Aorta (tissue), 5 donors: ENCODE measurements at regions not wholly inside any gene's neighbourhood (a gene's known extent, or its start where the extent isn't known, plus 50 kb on each side); places are given as distances from the start of the nearest gene placed in this dataset.

ENCODE experiments used
- ATAC-seq: fragments of 200-7000 bp; cut with Tn5 transposase; one replicate; pipeline ENCODE4 v1.9.1; 2022; ENCODE audit warnings: moderate library complexity; ENCODE audit not compliant: low FRiP score
- DNase-seq, 2 donors: peaks; one replicate each; pipeline ENCODE4 v3.0.0-alpha.2; 2020
- H3K27ac ChIP-seq, 2 donors: one replicate each; pipeline ENCODE4 v1.5.1; 2013; ENCODE audit warnings: low read length in 2 of 2, mild to moderate bottlenecking in 2 of 2, moderate library complexity in 2 of 2, control low read depth in 1 of 2, inconsistent platforms in 1 of 2, low read depth in 1 of 2
- H3K27me3 ChIP-seq, 2 donors: one replicate each; pipeline ENCODE4 v1.6.1; 2013; ENCODE audit warnings: control low read depth in 1 of 2, low read length in 1 of 2, mild to moderate bottlenecking in 1 of 2, moderate library complexity in 1 of 2; ENCODE audit not compliant: insufficient read depth in 2 of 2, control insufficient read depth in 1 of 2
- H3K36me3 ChIP-seq, 2 donors: one replicate each; pipeline ENCODE4 v1.6.1; 2013; ENCODE audit warnings: control low read depth in 1 of 2, low read length in 1 of 2, mild to moderate bottlenecking in 1 of 2; ENCODE audit not compliant: insufficient read depth in 2 of 2, control insufficient read depth in 1 of 2
- H3K4me1 ChIP-seq, 2 donors: one replicate each; pipeline ENCODE4 v1.6.1; 2013; ENCODE audit warnings: low read length in 2 of 2, control low read depth in 1 of 2, mild to moderate bottlenecking in 1 of 2, moderate library complexity in 1 of 2; ENCODE audit not compliant: insufficient read depth in 2 of 2, control insufficient read depth in 1 of 2
- H3K4me3 ChIP-seq, 2 donors: one replicate each; pipeline ENCODE4 v1.5.1; 2013; ENCODE audit warnings: low read length in 2 of 2, control low read depth in 1 of 2, mild to moderate bottlenecking in 1 of 2
- H3K9me3 ChIP-seq: one replicate; pipeline ENCODE4 v1.6.1; 2013; ENCODE audit warnings: mild to moderate bottlenecking, low read length; ENCODE audit not compliant: control insufficient read depth
- WGBS, 2 donors: extraction: QIAGEN DNeasy Blood & Tissue Kit; methylation state at CpG; one replicate each; pipeline ENCODE4 v1.1.7; 2013; 5-methylcytosine and 5-hydroxymethylcytosine counted together
- intact Hi-C, 2 donors: fragments of 100-400 bp; cut with DNase I; formaldehyde crosslinking; loops; one replicate each; pipeline versions ENCODE4 v1.14.2 to v1.15.0; 2022
- donor health status: healthy with polysubstance abuse.
- donor health status: Bipolar disorder and iron deficiency.
- donor health status: DM: no; HTN: no; CAD: no.
- donor health status: DM: no; HTN: no; CAD: no.
- donor health status: DM: yes; HTN: yes; CAD: no.

GRCh38 chr13:30031488-30031887 is 181.1 kb upstream of the UBL3 start:
- no peaks in the 10 kb centered on the region for H3K9me3 ChIP-seq
- DNase-seq (no peak), ATAC-seq (no peak)
- 85 to 87% methylated on average over 5 of the region's 5 CpGs for WGBS, 2 donors
- intact Hi-C loops = no loop called here
- H3K4me1 ChIP-seq = no peaks in the 10 kb centered on the region
- H3K27me3 ChIP-seq = no peaks in the 10 kb centered on the region
- no peaks in the 10 kb centered on the region for H3K36me3 ChIP-seq
- no peak overlapping the region for H3K4me3 ChIP-seq
- H3K27ac ChIP-seq = no peak overlapping the region

GRCh38 chr13:30030141-30030750 is 179.8 kb upstream of the UBL3 start:
- ATAC-seq (no peak), DNase-seq (no peak)
- Histone ChIP-seq H3K27me3 (no peaks in the 10 kb centered on the region), H3K9me3 (no peaks in the 10 kb centered on the region), H3K4me1 (no peaks in the 10 kb centered on the region), H3K27ac (no peak overlapping the region), H3K4me3 (no peak overlapping the region), H3K36me3 (no peaks in the 10 kb centered on the region)
- intact Hi-C loops = no loop called here
- 82 to 83% methylated on average over 4 of the region's 4 CpGs for WGBS, 2 donors

- no peaks in the 10 kb centered on the region for H3K4me1 ChIP-seq
- intact Hi-C loops = no loop called here
- no peaks in the 10 kb centered on the region for H3K9me3 ChIP-seq
- WGBS, 2 donors = 86 to 91% methylated on average over 6 of the region's 6 CpGs
- H3K4me3 ChIP-seq = no peak overlapping the region
- DNase-seq (no peak), ATAC-seq (no peak)
- no peaks in the 10 kb centered on the region for H3K27me3 ChIP-seq
- no peaks in the 10 kb centered on the region for H3K36me3 ChIP-seq
- no peak overlapping the region for H3K27ac ChIP-seq
These were observed 177.4 kb upstream of the UBL3 start for GRCh38 chr13:30027569-30028455.

GRCh38 chr13:30026909-30027308 is 176.5 kb upstream of the UBL3 start:
- Histone ChIP-seq H3K4me1 (no peaks in the 10 kb centered on the region), H3K27ac (no peak overlapping the region)
- WGBS, 2 donors = 93 to 96% methylated on average over 5 of the region's 5 CpGs

GRCh38 chr13:30026093-30026492 is 175.7 kb upstream of the UBL3 start:
- H3K4me1 ChIP-seq = no peaks in the 10 kb centered on the region
- H3K36me3 ChIP-seq = no peaks in the 10 kb centered on the region
- intact Hi-C loops = no loop called here
- ATAC-seq = peak; percentile 30
- no peak for DNase-seq
- no peaks in the 10 kb centered on the region for H3K9me3 ChIP-seq
- no peaks in the 10 kb centered on the region for H3K27me3 ChIP-seq
- no peak overlapping the region for H3K27ac ChIP-seq
- WGBS, 2 donors = 73 to 80% methylated on average over 5 of the region's 5 CpGs
- no peak overlapping the region for H3K4me3 ChIP-seq

More at GRCh38 chr13:30026909-30027308, 176.5 kb upstream of the UBL3 start:
- H3K27me3 ChIP-seq = no peaks in the 10 kb centered on the region
- ATAC-seq = no peak
- H3K9me3 ChIP-seq = no peaks in the 10 kb centered on the region
- no peak overlapping the region for H3K4me3 ChIP-seq
- intact Hi-C loops = no loop called here
- H3K36me3 ChIP-seq = no peaks in the 10 kb centered on the region
- DNase-seq = no peak

- no peak for ATAC-seq
- Histone ChIP-seq H3K4me1 (no peaks in the 10 kb centered on the region), H3K27me3 (no peaks in the 10 kb centered on the region), H3K9me3 (no peaks in the 10 kb centered on the region), H3K27ac (no peak overlapping the region), H3K4me3 (no peak overlapping the region), H3K36me3 (no peaks in the 10 kb centered on the region)
- 87 to 94% methylated on average over 1 of the region's 1 CpG for WGBS, 2 donors
- DNase-seq = no peak
- intact Hi-C loops = no loop called here
These were observed 174.9 kb upstream of the UBL3 start for GRCh38 chr13:30025351-30025750.

GRCh38 chr13:30024125-30024865 is 173.9 kb upstream of the UBL3 start:
- DNase-seq = no peak
- Histone ChIP-seq H3K27me3 (no peaks in the 10 kb centered on the region), H3K27ac (no peak overlapping the region), H3K4me3 (no peak overlapping the region), H3K36me3 (no peaks in the 10 kb centered on the region), H3K4me1 (no peaks in the 10 kb centered on the region), H3K9me3 (no peaks in the 10 kb centered on the region)
- no peak for ATAC-seq
- intact Hi-C loops = no loop called here
- WGBS, 2 donors = 86 to 90% methylated on average over 8 of the region's 8 CpGs

- Histone ChIP-seq H3K4me1 (no peaks in the 10 kb centered on the region), H3K27ac (no peak overlapping the region), H3K27me3 (no peaks in the 10 kb centered on the region), H3K36me3 (no peaks in the 10 kb centered on the region), H3K9me3 (no peaks in the 10 kb centered on the region), H3K4me3 (no peak overlapping the region)
- DNase-seq (no peak), ATAC-seq (no peak)
- intact Hi-C loops = no loop called here
- 87 to 91% methylated on average over 8 of the region's 8 CpGs for WGBS, 2 donors
These were observed 172.9 kb upstream of the UBL3 start for GRCh38 chr13:30023196-30023895.
